HL-60 (cell line): ENCODE measurements at regions not wholly inside any gene's neighbourhood (a gene's known extent, or its start where the extent isn't known, plus 50 kb on each side); places are given as distances from the start of the nearest gene placed in this dataset.

Experiments
- DNase-seq, 2 experiments: peaks; one replicate each; pipeline ENCODE4 v3.0.0-alpha.2; 2010 to 2020; ENCODE audit warnings: low read depth in 1 of 2, low spot score in 1 of 2
- H3K27ac ChIP-seq: fragments of 250-450 bp; sonication (Bioruptor Pico); replicated peaks from 2 replicates; pipeline ENCODE4 v1.5.1; 2020; ENCODE audit warnings: mild to moderate bottlenecking, moderate library complexity
- H3K27me3 ChIP-seq: fragments of 250-450 bp; sonication (Bioruptor Pico); 2 replicates; pipeline ENCODE4 v1.5.1; 2021; ENCODE audit warnings: mild to moderate bottlenecking, moderate library complexity; ENCODE audit not compliant: insufficient read depth, poor library complexity, severe bottlenecking
- H3K4me3 ChIP-seq: replicated peaks from 2 replicates; pipeline ENCODE4 v1.5.1; 2011; ENCODE audit warnings: mild to moderate bottlenecking, control low read depth, low read length; ENCODE audit not compliant: insufficient read depth
- GABPA ChIP-seq: IDR thresholded peaks from 2 replicates; pipeline ENCODE4 v1.6.1; 2012; ENCODE audit warnings: low read depth
- POLR2AphosphoS5 ChIP-seq: IDR thresholded peaks from 2 replicates; pipeline ENCODE4 v1.6.1; 2012; ENCODE audit warnings: low read depth
- SPI1 ChIP-seq: IDR thresholded peaks from 2 replicates; pipeline ENCODE4 v1.6.1; 2012; ENCODE audit warnings: low read depth, mild to moderate bottlenecking, borderline replicate concordance
- TF ChIP-seq, protein P1 (sequence below): IDR thresholded peaks from one replicate; pipeline ENCODE4 v1.5.1; 2011; ENCODE audit warnings: low read length, control low read depth, inconsistent platforms; ENCODE audit not compliant: insufficient read depth
- TF ChIP-seq, protein P2 (sequence below): IDR thresholded peaks from 2 replicates; pipeline ENCODE4 v1.6.1; 2012; ENCODE audit warnings: low read depth; ENCODE audit not compliant: insufficient replicate concordance

DNA sequence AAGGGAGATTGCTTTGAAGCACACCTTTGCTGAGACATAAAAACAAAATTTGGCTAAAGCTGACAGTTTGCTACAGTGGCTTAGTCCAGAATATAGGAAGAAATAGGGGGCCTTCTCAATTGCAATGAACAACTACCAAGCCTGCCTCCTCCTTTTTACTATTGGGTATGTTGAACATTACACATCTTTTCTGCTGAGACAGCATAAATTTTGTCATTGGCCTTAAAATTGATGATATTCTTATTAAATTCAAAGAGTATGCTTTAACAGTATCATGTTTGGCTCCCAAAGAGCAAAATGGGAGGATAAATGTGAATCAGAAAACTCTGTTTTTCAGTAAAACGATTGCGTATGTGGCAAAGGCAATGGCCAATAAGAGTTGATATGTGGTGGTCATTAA, 721.9 kb upstream of the IGFBP7 start:
- Histone ChIP-seq H3K27ac (no peak overlapping the region), H3K4me3 (no peak overlapping the region), H3K27me3 (no peaks in the 10 kb centered on the region)
- TF ChIP-seq, protein P1, sequence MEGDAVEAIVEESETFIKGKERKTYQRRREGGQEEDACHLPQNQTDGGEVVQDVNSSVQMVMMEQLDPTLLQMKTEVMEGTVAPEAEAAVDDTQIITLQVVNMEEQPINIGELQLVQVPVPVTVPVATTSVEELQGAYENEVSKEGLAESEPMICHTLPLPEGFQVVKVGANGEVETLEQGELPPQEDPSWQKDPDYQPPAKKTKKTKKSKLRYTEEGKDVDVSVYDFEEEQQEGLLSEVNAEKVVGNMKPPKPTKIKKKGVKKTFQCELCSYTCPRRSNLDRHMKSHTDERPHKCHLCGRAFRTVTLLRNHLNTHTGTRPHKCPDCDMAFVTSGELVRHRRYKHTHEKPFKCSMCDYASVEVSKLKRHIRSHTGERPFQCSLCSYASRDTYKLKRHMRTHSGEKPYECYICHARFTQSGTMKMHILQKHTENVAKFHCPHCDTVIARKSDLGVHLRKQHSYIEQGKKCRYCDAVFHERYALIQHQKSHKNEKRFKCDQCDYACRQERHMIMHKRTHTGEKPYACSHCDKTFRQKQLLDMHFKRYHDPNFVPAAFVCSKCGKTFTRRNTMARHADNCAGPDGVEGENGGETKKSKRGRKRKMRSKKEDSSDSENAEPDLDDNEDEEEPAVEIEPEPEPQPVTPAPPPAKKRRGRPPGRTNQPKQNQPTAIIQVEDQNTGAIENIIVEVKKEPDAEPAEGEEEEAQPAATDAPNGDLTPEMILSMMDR = no peak
- TF ChIP-seq GABPA (no peak), POLR2AphosphoS5 (no peak), SPI1 (no peak)
- TF ChIP-seq, protein P2, sequence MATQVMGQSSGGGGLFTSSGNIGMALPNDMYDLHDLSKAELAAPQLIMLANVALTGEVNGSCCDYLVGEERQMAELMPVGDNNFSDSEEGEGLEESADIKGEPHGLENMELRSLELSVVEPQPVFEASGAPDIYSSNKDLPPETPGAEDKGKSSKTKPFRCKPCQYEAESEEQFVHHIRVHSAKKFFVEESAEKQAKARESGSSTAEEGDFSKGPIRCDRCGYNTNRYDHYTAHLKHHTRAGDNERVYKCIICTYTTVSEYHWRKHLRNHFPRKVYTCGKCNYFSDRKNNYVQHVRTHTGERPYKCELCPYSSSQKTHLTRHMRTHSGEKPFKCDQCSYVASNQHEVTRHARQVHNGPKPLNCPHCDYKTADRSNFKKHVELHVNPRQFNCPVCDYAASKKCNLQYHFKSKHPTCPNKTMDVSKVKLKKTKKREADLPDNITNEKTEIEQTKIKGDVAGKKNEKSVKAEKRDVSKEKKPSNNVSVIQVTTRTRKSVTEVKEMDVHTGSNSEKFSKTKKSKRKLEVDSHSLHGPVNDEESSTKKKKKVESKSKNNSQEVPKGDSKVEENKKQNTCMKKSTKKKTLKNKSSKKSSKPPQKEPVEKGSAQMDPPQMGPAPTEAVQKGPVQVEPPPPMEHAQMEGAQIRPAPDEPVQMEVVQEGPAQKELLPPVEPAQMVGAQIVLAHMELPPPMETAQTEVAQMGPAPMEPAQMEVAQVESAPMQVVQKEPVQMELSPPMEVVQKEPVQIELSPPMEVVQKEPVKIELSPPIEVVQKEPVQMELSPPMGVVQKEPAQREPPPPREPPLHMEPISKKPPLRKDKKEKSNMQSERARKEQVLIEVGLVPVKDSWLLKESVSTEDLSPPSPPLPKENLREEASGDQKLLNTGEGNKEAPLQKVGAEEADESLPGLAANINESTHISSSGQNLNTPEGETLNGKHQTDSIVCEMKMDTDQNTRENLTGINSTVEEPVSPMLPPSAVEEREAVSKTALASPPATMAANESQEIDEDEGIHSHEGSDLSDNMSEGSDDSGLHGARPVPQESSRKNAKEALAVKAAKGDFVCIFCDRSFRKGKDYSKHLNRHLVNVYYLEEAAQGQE = no peak
- DNase-seq = no peak

DNA sequence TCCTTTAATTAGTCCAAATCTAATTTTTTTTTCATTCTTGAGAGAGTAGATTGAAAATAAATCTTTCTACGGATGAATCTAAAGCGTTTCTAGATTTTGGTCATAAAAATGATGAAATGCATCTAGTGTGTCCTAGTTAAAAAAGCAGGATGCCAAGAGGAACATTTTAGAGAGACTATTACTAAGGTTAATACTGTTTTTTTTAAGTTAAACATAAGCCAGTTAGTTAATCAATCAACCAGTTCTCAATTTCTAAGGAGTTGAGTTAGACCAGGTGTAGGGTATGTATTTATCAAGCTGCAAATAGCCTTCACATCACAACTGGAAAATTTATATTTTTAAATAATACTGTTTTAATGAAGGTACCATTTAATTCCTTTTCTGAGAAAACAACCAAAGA, 679.5 kb upstream of the IGFBP7 start:
- Histone ChIP-seq H3K4me3 (no peak overlapping the region), H3K27ac (no peak overlapping the region), H3K27me3 (no peaks in the 10 kb centered on the region)
- TF ChIP-seq, protein P1 = no peak
- DNase-seq = no peak

DNA sequence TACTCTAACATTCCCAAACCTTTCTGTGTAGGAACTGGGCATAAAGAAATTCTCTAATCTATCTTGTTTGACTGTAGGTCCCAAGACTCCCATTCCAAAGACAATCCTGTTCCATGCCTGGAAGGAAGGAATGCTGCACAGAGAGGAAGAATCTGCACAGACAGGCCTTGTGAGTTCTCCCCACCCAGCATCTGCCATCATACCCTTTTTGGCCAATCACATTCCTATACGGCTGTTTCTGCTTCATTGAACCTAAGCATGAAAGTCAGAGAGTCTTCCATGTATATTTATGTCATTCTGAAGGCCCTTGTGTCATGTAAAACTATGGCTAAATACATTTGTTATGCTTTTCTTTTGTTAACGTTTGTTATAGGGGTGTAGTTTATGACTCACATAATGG, 667.7 kb upstream of the IGFBP7 start:
- DNase-seq = no peak
- no peak overlapping the region for H3K27ac ChIP-seq
- TF ChIP-seq GABPA = no peak
- TF ChIP-seq, protein P1 = no peak
- no peak for TF ChIP-seq SPI1
- TF ChIP-seq, protein P2 = no peak
- TF ChIP-seq POLR2AphosphoS5 = no peak
- no peak overlapping the region for H3K4me3 ChIP-seq
- H3K27me3 ChIP-seq = no peaks in the 10 kb centered on the region

DNA sequence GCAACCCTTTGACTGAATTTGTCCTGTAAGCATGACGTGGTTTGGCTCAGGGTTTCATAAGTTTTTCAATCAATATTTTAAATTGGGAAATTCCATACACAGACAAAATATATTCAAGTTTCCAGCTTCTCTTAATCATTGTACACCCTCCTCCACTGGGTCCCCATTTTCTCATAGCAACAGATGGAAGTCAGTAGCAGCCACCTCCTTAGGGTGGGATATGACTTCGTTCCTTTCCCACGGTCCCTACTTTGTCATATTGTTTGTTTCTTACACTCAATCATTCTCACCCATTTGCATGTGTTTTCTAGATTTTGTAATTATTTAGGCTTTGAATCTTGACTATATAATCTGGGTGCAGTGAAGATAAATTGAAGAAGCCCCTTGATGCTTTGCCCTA, 664.5 kb upstream of the IGFBP7 start:
- TF ChIP-seq GABPA (no peak), SPI1 (no peak), POLR2AphosphoS5 (no peak)
- TF ChIP-seq, protein P1 = no peak
- TF ChIP-seq, protein P2 = no peak
- no peak overlapping the region for H3K27ac ChIP-seq
- no peak overlapping the region for H3K4me3 ChIP-seq
- no peaks in the 10 kb centered on the region for H3K27me3 ChIP-seq
- no peak for DNase-seq
